Endodermal cell (in vitro differentiated cells): ENCODE measurements at regions not wholly inside any gene's neighbourhood (a gene's known extent, or its start where the extent isn't known, plus 50 kb on each side); places are given as distances from the start of the nearest gene placed in this dataset.
A peak's percentile ranks its signal among the peaks of the same experiment; 100 is the strongest.

Experiments
- DNase-seq: peaks from one replicate; pipeline ENCODE4 v3.0.0-alpha.2; 2017
- H3K27ac ChIP-seq: 2 replicates; pipeline ENCODE4 v1.5.1; 2013; ENCODE audit warnings: mild to moderate bottlenecking, low read depth, low read length, moderate library complexity
- H3K27me3 ChIP-seq: 2 replicates; pipeline ENCODE4 v1.6.1; 2013; ENCODE audit warnings: mild to moderate bottlenecking, low read length, moderate library complexity; ENCODE audit not compliant: insufficient read depth, control insufficient read depth, poor library complexity, severe bottlenecking
- H3K36me3 ChIP-seq: 2 replicates; pipeline ENCODE4 v1.7.0; 2013; ENCODE audit warnings: mild to moderate bottlenecking, low read length, moderate library complexity; ENCODE audit not compliant: control insufficient read depth, insufficient read depth
- H3K4me1 ChIP-seq: one replicate; pipeline ENCODE4 v1.7.0; 2013; ENCODE audit warnings: low read length; ENCODE audit not compliant: control insufficient read depth, insufficient read depth
- H3K4me3 ChIP-seq: 2 replicates; pipeline ENCODE4 v1.5.1; 2013; ENCODE audit warnings: mild to moderate bottlenecking, low read length, moderate library complexity
- H3K9ac ChIP-seq: 2 replicates; pipeline ENCODE4 v1.6.1; 2013; ENCODE audit warnings: mild to moderate bottlenecking, low read length, moderate library complexity; ENCODE audit not compliant: poor library complexity, severe bottlenecking; ENCODE audit errors: extremely low read depth
- H3K9me3 ChIP-seq: 2 replicates; pipeline ENCODE4 v1.6.1; 2013; ENCODE audit warnings: mild to moderate bottlenecking, low read length, moderate library complexity; ENCODE audit not compliant: control insufficient read depth
- H3K27ac Mint-ChIP-seq: 2 replicates; pipeline ENCODE4 v1.8.0; 2020; ENCODE audit warnings: mixed read lengths
- H3K27me3 Mint-ChIP-seq: 2 replicates; pipeline ENCODE4 v1.8.0; 2021; ENCODE audit warnings: mild to moderate bottlenecking, mixed read lengths; ENCODE audit not compliant: insufficient read depth
- H3K36me3 Mint-ChIP-seq: 2 replicates; pipeline ENCODE4 v1.8.0; 2020; ENCODE audit warnings: low read depth, mixed read lengths
- H3K4me1 Mint-ChIP-seq: 2 replicates; pipeline ENCODE4 v1.8.0; 2020; ENCODE audit warnings: mixed read lengths
- H3K4me3 Mint-ChIP-seq: 2 replicates; pipeline ENCODE4 v1.8.0; 2020; ENCODE audit warnings: mild to moderate bottlenecking, moderate library complexity, mixed read lengths
- H3K9me3 Mint-ChIP-seq: 2 replicates; pipeline ENCODE4 v1.8.0; 2020; ENCODE audit warnings: mild to moderate bottlenecking, mixed read lengths
- CTCF ChIP-seq: fragments of 200-600 bp; sonication (generic); conservative IDR thresholded peaks from 2 replicates; pipeline ENCODE4 v1.5.0; 2021; ENCODE audit warnings: antibody characterized with exemption, mild to moderate bottlenecking
- WGBS, 2 experiments: methylation state at CpG; one replicate each; pipeline versions ENCODE4 v1.1.5 to v1.1.7; 2013; ENCODE audit warnings: missing lambda C conversion rate in 2 of 2, mixed read lengths in 1 of 2; ENCODE audit not compliant: insufficient coverage in 1 of 2, insufficient read length in 1 of 2; 5-methylcytosine and 5-hydroxymethylcytosine counted together

- no peaks in the 10 kb centered on the region for H3K36me3 Mint-ChIP-seq
- 64% methylated on average over 1 of the region's 1 CpG; no CpG with 5 or more reads in 1 of the 2 experiments for WGBS, 2 experiments
- TF ChIP-seq CTCF, result peak; percentile 90
- Histone ChIP-seq H3K36me3 (no peaks in the 10 kb centered on the region), H3K4me1 (no peaks in the 10 kb centered on the region), H3K9ac (no peak overlapping the region), H3K27ac (no peak overlapping the region), H3K27me3 (no peaks in the 10 kb centered on the region), H3K4me3 (no peak overlapping the region), H3K9me3 (no peaks in the 10 kb centered on the region)
- H3K4me3 Mint-ChIP-seq, result no peak overlapping the region
- no peaks in the 10 kb centered on the region for H3K27me3 Mint-ChIP-seq
- no peak overlapping the region for H3K27ac Mint-ChIP-seq
- H3K4me1 Mint-ChIP-seq, result peaks cover 4% of the 10 kb centered on the region
- peak; percentile 88 for DNase-seq
- H3K9me3 Mint-ChIP-seq, result no peaks in the 10 kb centered on the region
Observed at GRCh38 chr7:145848691-145849090, 267.9 kb upstream of the CNTNAP2 start.

GRCh38 chr7:145845345-145845744, 271.3 kb upstream of the CNTNAP2 start:
- no peaks in the 10 kb centered on the region for H3K36me3 ChIP-seq

GRCh38 chr7:145839814-145840213, 276.8 kb upstream of the CNTNAP2 start:
- no peak for DNase-seq
- Histone ChIP-seq H3K9me3 (no peaks in the 10 kb centered on the region), H3K27ac (no peak overlapping the region), H3K36me3 (no peaks in the 10 kb centered on the region), H3K9ac (no peak overlapping the region), H3K4me1 (no peaks in the 10 kb centered on the region), H3K27me3 (no peaks in the 10 kb centered on the region), H3K4me3 (no peak overlapping the region)
- WGBS, 2 experiments, result no CpG with 5 or more reads among the region's 1 CpG
- H3K27me3 Mint-ChIP-seq, result no peaks in the 10 kb centered on the region
- no peaks in the 10 kb centered on the region for H3K4me1 Mint-ChIP-seq
- H3K4me3 Mint-ChIP-seq, result no peak overlapping the region
- no peak overlapping the region for H3K27ac Mint-ChIP-seq
- no peaks in the 10 kb centered on the region for H3K36me3 Mint-ChIP-seq
- H3K9me3 Mint-ChIP-seq, result no peaks in the 10 kb centered on the region
- no peak for TF ChIP-seq CTCF

More at GRCh38 chr7:145845345-145845744, 271.3 kb upstream of the CNTNAP2 start:
- H3K27me3 Mint-ChIP-seq, result no peaks in the 10 kb centered on the region
- WGBS, 2 experiments, result 76 to 96% methylated on average over 3 to 6 of the region's 6 CpGs
- peak; percentile 50 for DNase-seq
- no peak overlapping the region for H3K27ac Mint-ChIP-seq
- peaks cover 4% of the 10 kb centered on the region for H3K4me1 Mint-ChIP-seq
- Histone ChIP-seq H3K27ac (no peak overlapping the region), H3K27me3 (no peaks in the 10 kb centered on the region), H3K9ac (no peak overlapping the region), H3K4me3 (no peak overlapping the region), H3K4me1 (no peaks in the 10 kb centered on the region), H3K9me3 (no peaks in the 10 kb centered on the region)
- H3K9me3 Mint-ChIP-seq, result no peaks in the 10 kb centered on the region
- H3K4me3 Mint-ChIP-seq, result no peak overlapping the region
- H3K36me3 Mint-ChIP-seq, result no peaks in the 10 kb centered on the region
- TF ChIP-seq CTCF, result no peak
